ENCODE measurements at regions not wholly inside any gene's neighbourhood (a gene's known extent, or its start where the extent isn't known, plus 50 kb on each side); places are given as distances from the start of the nearest gene placed in this dataset.
"Not testable (repeated sequence)": the region's sequence is repeated elsewhere in the genome, so short reads cannot be mapped to it uniquely, and the experiment has no call there.

- H3K4me3 ChIP-seq (ENCODE audit: low read depth, low read length): no peak overlapping the region
- TF ChIP-seq CTCF (IDR thresholded peaks at IDR 0.05; ENCODE audit: control insufficient read depth, extremely low read depth, insufficient read depth): no peak
- no peak for DNase-seq (ENCODE audit: low read depth)
Observed at GRCh38 chr6:26231006-26231587, 133.9 kb upstream of the BTN3A2 start.

GRCh38 chr6:26232306-26232939 lies 132.6 kb upstream of the BTN3A2 start:
- TF ChIP-seq CTCF (IDR thresholded peaks at IDR 0.05; ENCODE audit: control insufficient read depth, extremely low read depth, insufficient read depth): no peak
- no peak overlapping the region for H3K4me3 ChIP-seq (ENCODE audit: low read depth, low read length)
- no peak for DNase-seq (ENCODE audit: low read depth)

GRCh38 chr6:26232940-26233648 lies 131.9 kb upstream of the BTN3A2 start:
- no peak for TF ChIP-seq CTCF (IDR thresholded peaks at IDR 0.05; ENCODE audit: control insufficient read depth, extremely low read depth, insufficient read depth)
- no peak overlapping the region for H3K4me3 ChIP-seq (ENCODE audit: low read depth, low read length)
- no peak for DNase-seq (ENCODE audit: low read depth)

- DNase-seq (ENCODE audit: low read depth): no peak
- no peak overlapping the region for H3K4me3 ChIP-seq (ENCODE audit: low read depth, low read length)
- TF ChIP-seq CTCF (IDR thresholded peaks at IDR 0.05; ENCODE audit: control insufficient read depth, extremely low read depth, insufficient read depth): no peak
Observed at GRCh38 chr6:26233649-26234420, 131.2 kb upstream of the BTN3A2 start.

GRCh38 chr6:26234421-26235301 lies 130.3 kb upstream of the BTN3A2 start:
- TF ChIP-seq CTCF (IDR thresholded peaks at IDR 0.05; ENCODE audit: control insufficient read depth, extremely low read depth, insufficient read depth): no peak
- no peak overlapping the region for H3K4me3 ChIP-seq (ENCODE audit: low read depth, low read length)
- DNase-seq (ENCODE audit: low read depth): no peak

GRCh38 chr6:26235302-26235670 lies 129.7 kb upstream of the BTN3A2 start:
- no peak for DNase-seq (ENCODE audit: low read depth)
- H3K4me3 ChIP-seq (ENCODE audit: low read depth, low read length): no peak overlapping the region
- no peak for TF ChIP-seq CTCF (IDR thresholded peaks at IDR 0.05; ENCODE audit: control insufficient read depth, extremely low read depth, insufficient read depth)

- H3K4me3 ChIP-seq (ENCODE audit: low read depth, low read length): not testable (repeated sequence)
Observed at GRCh38 chr6:26239415-26239814, 125.6 kb upstream of the BTN3A2 start.

More at GRCh38 chr6:26239415-26239814, 125.6 kb upstream of the BTN3A2 start:
- not testable (repeated sequence) for DNase-seq (ENCODE audit: low read depth)

Data from LNCaP clone FGC (cell line).